GM10266 (cell line): ENCODE measurements at regions not wholly inside any gene's neighbourhood (a gene's known extent, or its start where the extent isn't known, plus 50 kb on each side); places are given as distances from the start of the nearest gene placed in this dataset.

Experiments
- DNase-seq: peaks from one replicate; pipeline ENCODE4 v3.0.0; 2012; ENCODE audit errors: extremely low spot score
- TF ChIP-seq, protein P1 (sequence below): IDR thresholded peaks from 2 replicates; pipeline ENCODE4 v1.5.1; 2012; ENCODE audit warnings: mild to moderate bottlenecking, low read depth; ENCODE audit not compliant: control insufficient read depth, insufficient read depth; ENCODE audit errors: missing control alignments

DNA sequence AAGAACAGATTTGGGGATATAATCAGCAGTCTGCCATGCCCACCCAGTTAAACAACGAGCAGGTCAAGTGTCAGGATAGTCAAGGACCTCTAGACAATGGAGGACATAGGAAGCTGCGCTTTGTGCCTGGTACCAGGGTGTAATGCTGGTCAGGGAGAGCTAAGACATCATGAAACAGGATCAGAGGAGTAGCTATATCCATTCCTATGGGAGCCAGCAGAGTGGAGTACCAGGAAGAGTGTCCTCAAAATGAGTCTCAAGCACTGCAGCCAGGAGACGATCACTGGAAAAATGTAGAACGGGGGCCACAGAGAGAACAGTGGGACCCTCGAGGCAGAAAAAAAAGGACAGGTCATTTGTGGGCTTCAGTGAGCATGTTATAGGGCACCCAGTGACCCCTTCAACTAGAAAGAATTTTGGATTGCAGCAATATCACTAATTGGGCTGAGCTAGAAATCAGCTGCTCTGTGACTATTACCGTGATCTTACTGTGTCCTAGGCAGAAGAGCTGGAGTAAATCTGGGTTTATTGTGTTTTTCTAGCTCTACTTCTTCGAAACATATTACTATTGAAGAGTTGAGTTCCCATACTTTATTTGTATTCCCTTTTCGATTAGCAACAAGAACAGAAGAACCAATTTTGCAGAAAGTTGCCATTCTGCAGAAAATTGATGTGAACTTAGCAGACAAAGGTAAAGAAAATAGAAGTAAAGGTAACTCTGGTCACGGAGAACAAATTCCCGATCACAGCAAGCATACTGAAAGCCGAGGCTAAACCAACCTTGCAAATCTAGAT, 319.6 kb downstream of the AHR start:
- no peak for DNase-seq
- TF ChIP-seq, protein P1, sequence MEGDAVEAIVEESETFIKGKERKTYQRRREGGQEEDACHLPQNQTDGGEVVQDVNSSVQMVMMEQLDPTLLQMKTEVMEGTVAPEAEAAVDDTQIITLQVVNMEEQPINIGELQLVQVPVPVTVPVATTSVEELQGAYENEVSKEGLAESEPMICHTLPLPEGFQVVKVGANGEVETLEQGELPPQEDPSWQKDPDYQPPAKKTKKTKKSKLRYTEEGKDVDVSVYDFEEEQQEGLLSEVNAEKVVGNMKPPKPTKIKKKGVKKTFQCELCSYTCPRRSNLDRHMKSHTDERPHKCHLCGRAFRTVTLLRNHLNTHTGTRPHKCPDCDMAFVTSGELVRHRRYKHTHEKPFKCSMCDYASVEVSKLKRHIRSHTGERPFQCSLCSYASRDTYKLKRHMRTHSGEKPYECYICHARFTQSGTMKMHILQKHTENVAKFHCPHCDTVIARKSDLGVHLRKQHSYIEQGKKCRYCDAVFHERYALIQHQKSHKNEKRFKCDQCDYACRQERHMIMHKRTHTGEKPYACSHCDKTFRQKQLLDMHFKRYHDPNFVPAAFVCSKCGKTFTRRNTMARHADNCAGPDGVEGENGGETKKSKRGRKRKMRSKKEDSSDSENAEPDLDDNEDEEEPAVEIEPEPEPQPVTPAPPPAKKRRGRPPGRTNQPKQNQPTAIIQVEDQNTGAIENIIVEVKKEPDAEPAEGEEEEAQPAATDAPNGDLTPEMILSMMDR: no peak

DNA sequence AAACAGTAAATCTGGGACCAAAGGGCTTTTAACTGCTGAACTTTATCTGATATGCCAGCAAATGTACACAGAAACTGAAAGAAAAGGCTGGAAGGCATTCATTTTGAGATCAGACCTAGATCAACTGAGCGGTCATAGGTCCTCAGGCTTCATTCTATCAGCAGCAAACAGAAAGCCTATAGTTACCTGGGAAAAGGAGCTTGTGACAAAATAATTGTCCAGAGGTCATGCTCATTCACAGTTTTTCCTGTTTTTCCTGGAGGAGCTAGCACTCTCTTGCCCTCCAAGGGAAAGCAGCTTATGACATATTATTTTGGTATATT, 320.2 kb downstream of the AHR start:
- TF ChIP-seq, protein P1: no peak

DNA sequence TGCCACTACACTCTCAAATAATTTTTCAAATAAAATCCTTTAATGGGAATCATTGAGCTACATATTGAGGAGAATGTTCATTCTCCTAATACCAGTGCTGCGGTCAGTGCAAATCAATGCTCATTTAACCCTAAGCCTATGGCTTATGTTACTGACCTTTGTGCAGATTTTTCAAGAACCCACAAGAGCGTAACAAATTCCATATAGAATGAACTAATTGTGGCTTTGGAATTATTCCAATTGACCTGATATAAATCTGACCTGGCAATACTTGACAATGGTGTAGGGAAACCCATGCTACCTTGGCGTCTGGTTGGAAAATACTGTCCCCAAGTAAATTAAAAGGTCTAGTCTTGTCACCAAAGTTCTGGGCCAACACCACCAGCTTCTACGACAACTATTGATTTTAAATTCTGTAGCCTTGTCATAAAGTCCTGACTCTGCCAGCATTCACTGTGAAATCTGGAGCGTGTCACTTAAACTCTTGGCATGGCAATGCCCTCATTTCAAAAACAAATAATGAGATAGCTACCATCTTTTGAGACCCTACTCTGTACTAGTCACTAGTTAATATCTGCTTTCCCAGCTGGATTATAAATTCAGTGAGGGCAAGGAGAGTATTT, 320.9 kb downstream of the AHR start:
- TF ChIP-seq, protein P1: no peak
- DNase-seq: no peak

More for the DNA sequence above, 320.2 kb downstream of the AHR start:
- no peak for DNase-seq

DNA sequence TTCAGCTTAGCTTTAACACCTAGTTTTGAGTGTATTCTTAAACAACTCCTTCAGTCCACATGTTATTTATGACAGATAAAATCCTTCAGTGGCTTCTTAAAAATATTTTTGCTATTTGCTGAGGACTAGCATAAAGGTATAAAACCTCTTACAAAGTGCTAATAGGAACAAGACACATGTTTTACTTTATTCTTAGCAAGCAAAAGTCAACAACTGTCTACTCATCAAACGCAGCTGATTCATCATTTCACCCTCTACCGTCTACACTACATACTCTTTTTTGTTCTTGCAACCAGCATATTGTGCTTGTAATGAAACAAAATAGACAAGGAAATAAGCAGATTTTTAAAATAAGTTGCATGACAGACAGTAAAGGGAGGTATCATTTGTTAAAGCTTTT, 319.7 kb downstream of the SNX13 start:
- TF ChIP-seq, protein P1: no peak

DNA sequence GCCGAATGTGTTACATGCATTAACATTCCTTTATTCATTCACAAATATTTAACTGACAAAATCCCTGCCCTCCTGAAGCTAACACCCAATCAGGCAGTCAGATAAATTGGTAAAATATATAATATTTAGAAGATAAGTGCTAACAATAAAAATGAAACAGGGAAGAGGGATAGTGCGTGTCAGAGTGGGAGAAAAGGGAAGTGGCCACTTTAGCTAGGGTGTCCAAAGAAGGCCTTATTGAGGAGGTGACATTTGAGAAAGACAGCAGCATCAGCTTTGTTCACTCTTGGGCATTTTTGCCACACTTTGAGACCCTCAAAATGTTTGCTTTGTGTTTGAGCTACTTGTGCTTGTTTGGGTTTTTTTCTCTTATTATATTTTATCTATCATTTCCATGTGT, 317.8 kb downstream of the SNX13 start:
- TF ChIP-seq, protein P1: no peak
- DNase-seq: no peak

More for the DNA sequence above, 319.7 kb downstream of the SNX13 start:
- no peak for DNase-seq

DNA sequence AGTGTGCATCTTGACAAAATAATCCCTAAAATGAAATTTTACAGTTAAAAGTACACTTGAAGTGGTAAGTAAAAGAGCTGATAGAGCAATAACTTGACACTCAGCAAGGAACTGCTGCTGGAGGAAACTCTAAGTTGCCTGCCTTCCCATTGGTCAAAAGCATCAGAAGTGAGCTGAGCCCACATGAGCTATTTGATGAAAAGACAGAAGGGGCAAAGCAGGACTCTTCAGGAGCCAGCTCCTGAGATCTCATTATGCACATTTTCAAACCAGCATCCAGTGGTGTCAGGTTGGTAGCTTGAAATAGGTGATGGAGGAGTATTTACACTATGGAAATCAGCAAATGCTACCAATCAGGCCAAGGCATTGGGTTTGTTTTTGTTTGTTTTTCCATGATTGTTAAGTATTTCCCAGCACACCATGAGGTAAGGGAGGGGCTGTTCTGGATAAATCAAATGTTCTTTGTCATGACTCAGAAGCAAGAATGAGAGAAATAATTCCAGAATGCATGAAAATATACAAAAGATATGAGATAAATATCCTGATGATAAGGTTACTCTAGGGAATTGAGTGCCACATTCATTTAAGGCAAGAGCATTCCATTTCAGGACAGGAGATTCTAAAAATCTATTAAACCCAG, 316.6 kb downstream of the SNX13 start:
- TF ChIP-seq, protein P1: no peak
- DNase-seq: no peak

DNA sequence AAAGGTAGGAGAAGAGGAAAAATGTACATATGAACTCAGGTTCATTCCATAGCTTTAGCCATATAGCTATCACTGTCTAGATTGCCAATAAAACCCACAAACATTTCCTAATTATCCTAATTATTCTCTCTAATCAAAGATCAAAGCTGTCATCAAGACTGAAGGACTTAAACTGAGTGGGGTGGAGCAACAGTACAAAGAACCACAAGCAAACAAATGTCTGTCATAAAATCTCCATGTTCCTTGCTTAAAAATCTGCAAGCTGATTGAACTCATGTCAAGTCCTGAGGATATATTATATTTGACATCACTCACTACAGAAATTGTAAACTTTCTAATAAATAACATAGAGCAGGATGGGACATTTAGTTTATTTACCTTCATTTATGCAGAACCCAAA, 315.9 kb downstream of the SNX13 start:
- TF ChIP-seq, protein P1: no peak
- no peak for DNase-seq
